Neural crest cell (in vitro differentiated cells): ENCODE measurements at regions not wholly inside any gene's neighbourhood (a gene's known extent, or its start where the extent isn't known, plus 50 kb on each side); places are given as distances from the start of the nearest gene placed in this dataset.
"Not testable (repeated sequence)": the region's sequence is repeated elsewhere in the genome, so short reads cannot be mapped to it uniquely, and the experiment has no call there.

ENCODE experiments used
- DNase-seq: peaks from one replicate; pipeline ENCODE4 v3.0.0; 2021; ENCODE audit warnings: low read depth, mixed read lengths, low spot score
- H3K27ac Mint-ChIP-seq: one replicate; pipeline ENCODE4 v1.8.0; 2021; ENCODE audit warnings: mild to moderate bottlenecking, mixed read lengths; ENCODE audit not compliant: unreplicated experiment
- H3K27me3 Mint-ChIP-seq: 2 replicates; pipeline ENCODE4 v1.8.0; 2021; ENCODE audit warnings: low read depth, mild to moderate bottlenecking, mixed read lengths
- H3K36me3 Mint-ChIP-seq: 2 replicates; pipeline ENCODE4 v1.8.0; 2021; ENCODE audit warnings: low read depth, mild to moderate bottlenecking, mixed read lengths
- H3K4me1 Mint-ChIP-seq: 2 replicates; pipeline ENCODE4 v1.8.0; 2021; ENCODE audit warnings: mixed read lengths
- H3K4me3 Mint-ChIP-seq: one replicate; pipeline ENCODE4 v1.8.0; 2021; ENCODE audit warnings: mild to moderate bottlenecking, mixed read lengths
- H3K9me3 Mint-ChIP-seq: 2 replicates; pipeline ENCODE4 v1.8.0; 2021; ENCODE audit warnings: mixed read lengths
- TF ChIP-seq, protein P1 (sequence below): fragments of 200-600 bp; sonication (generic); conservative IDR thresholded peaks from 2 replicates; pipeline ENCODE4 v1.5.0; 2021; ENCODE audit warnings: antibody characterized with exemption, mild to moderate bottlenecking

DNA sequence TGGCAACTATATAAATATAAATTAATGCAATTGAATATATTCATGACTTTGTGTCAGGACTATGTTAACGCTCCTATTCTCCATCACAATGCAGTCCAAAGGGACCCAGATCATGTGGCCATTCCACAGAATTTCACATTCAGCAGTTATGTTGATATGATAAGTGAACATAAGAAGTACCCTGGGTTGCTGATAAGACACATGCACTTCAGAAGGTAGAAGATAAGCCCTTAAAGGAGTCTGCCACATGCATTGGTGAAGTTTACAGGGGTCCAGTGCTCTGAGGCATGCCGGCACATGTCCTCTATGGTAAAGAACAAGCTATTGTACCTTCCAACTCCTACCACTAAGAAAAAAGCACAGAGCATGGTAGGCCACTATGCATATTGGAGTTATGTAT is 76.4 kb downstream of the PHAX start:
- Mint-ChIP-seq H3K27ac (no peak overlapping the region), H3K36me3 (no peaks in the 10 kb centered on the region), H3K4me1 (peaks cover 15% of the 10 kb centered on the region), H3K9me3 (no peaks in the 10 kb centered on the region), H3K4me3 (no peak overlapping the region), H3K27me3 (no peaks in the 10 kb centered on the region)
- TF ChIP-seq, protein P1, sequence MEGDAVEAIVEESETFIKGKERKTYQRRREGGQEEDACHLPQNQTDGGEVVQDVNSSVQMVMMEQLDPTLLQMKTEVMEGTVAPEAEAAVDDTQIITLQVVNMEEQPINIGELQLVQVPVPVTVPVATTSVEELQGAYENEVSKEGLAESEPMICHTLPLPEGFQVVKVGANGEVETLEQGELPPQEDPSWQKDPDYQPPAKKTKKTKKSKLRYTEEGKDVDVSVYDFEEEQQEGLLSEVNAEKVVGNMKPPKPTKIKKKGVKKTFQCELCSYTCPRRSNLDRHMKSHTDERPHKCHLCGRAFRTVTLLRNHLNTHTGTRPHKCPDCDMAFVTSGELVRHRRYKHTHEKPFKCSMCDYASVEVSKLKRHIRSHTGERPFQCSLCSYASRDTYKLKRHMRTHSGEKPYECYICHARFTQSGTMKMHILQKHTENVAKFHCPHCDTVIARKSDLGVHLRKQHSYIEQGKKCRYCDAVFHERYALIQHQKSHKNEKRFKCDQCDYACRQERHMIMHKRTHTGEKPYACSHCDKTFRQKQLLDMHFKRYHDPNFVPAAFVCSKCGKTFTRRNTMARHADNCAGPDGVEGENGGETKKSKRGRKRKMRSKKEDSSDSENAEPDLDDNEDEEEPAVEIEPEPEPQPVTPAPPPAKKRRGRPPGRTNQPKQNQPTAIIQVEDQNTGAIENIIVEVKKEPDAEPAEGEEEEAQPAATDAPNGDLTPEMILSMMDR: no peak
- DNase-seq: no peak

DNA sequence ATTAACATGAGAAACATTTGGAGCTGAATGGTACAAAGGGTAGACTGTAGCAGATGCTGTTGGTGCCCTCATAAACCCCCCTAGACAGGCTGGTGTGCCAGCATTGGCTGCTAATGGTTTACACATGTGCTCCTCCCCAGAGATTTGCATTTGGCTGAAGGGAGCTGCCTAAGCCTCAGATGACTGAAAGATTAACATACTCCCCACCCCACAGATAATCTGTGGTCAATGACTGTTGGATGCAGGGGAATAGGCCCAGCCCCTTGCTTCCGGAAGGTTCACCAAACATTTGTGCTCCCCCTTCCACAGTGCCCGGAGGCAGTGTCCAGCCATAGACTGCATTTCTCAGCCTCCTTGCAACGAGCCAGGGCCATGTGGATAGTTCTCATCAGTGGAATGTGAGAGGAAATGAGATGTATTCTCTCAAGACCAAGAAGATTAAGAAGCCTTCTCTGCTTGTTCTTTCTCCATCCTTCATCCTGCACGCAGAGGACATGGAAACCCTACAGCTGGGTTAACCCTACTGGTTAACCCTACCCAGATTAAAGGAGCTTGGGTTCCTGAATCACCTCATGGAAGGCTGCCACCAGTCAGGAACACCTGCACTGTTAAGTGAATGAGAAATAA is 79.6 kb downstream of the PHAX start:
- H3K4me1 Mint-ChIP-seq: peaks cover 15% of the 10 kb centered on the region
- H3K27me3 Mint-ChIP-seq: no peaks in the 10 kb centered on the region
- H3K36me3 Mint-ChIP-seq: no peaks in the 10 kb centered on the region
- TF ChIP-seq, protein P1: no peak
- no peak overlapping the region for H3K27ac Mint-ChIP-seq
- DNase-seq: no peak
- H3K9me3 Mint-ChIP-seq: no peaks in the 10 kb centered on the region
- H3K4me3 Mint-ChIP-seq: no peak overlapping the region

DNA sequence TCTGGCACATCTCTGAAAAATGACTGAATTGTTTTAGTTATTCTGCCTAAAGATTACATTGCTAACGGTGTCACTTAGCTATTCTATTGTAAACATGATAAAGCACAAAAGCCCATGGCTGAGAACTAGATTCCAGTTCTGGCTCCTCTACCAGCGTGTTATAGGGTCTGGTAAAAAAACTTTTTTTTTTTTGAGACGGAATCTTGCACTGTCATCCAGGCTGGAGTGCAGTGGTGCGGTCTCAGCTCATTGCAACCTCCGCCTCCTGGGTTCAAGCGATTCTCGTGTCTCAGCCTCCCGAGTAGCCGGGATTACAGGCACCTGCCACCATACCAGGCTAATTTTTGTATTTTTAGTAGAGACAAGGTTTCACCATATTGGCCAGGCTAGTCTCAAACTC is 80.6 kb downstream of the PHAX start:
- H3K4me3 Mint-ChIP-seq, H3K36me3 Mint-ChIP-seq, H3K27me3 Mint-ChIP-seq, DNase-seq, H3K27ac Mint-ChIP-seq, H3K9me3 Mint-ChIP-seq: not testable (repeated sequence)
- peaks cover 12% of the 10 kb centered on the region for H3K4me1 Mint-ChIP-seq

DNA sequence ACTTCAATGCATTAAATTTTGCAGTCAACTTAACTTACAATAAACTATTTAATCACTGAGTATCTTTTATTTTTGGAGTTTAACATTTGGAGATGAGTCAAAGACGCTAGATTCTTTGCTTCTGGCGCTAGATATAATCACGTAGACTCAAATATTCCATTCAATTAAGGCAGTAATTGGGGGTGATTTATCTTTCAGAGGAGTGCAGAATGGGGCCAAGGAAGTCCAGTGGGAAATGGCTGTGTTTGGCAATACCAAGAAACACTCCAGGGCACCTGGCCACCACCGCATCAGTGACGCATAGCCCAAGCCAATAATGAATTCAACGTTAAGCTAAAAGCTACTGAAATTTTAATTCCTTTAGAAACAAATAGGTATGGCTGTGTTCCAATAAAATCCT is 81.2 kb downstream of the PHAX start:
- H3K27ac Mint-ChIP-seq: no peak overlapping the region
- peaks cover 11% of the 10 kb centered on the region for H3K4me1 Mint-ChIP-seq
- DNase-seq: no peak
- H3K27me3 Mint-ChIP-seq: no peaks in the 10 kb centered on the region
- TF ChIP-seq, protein P1: no peak
- no peaks in the 10 kb centered on the region for H3K36me3 Mint-ChIP-seq
- no peaks in the 10 kb centered on the region for H3K9me3 Mint-ChIP-seq
- no peak overlapping the region for H3K4me3 Mint-ChIP-seq

DNA sequence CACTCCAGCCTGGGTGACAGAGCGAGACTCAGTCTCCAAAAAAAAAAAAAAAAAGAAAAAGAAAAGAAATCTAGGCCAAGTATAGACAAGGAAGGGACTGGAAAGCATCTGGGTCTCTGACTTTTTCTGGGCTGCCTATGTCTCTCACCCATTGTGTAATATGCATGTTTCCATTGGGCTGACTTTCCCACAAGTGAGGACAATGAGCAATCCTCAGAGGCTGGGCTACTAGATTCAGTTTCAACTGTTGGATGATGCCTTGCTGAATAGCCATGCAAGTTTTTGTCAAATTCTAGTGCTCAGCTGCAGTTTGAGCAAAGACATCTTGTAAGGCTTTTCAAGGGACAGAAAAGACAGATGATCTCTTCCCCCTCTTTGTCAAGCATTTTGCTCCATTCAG is 82.1 kb downstream of the PHAX start:
- H3K27ac Mint-ChIP-seq: no peak overlapping the region
- no peaks in the 10 kb centered on the region for H3K27me3 Mint-ChIP-seq
- TF ChIP-seq, protein P1: no peak
- H3K4me1 Mint-ChIP-seq: peaks cover 11% of the 10 kb centered on the region
- H3K4me3 Mint-ChIP-seq: no peak overlapping the region
- DNase-seq: no peak
- no peaks in the 10 kb centered on the region for H3K9me3 Mint-ChIP-seq
- no peaks in the 10 kb centered on the region for H3K36me3 Mint-ChIP-seq

DNA sequence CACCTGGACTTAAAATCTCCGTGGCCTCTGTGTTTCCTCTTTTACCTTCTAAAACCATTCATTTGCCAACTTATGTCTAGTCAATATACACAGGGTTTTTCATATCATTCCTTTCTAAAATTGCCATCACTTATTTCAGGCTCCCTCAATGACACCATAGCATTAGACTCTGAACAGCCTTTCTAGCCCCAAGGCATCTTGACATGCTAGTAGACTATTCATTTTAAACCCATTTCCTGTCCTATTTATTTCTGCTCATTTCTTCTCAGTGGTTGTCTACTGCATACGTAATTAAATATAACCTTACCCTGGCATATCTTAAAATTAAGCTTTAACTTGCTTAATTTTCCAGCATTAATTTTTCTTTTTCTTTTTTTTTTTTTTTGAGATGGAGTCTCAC is 83.2 kb downstream of the PHAX start:
- no peaks in the 10 kb centered on the region for H3K9me3 Mint-ChIP-seq
- peaks cover 11% of the 10 kb centered on the region for H3K4me1 Mint-ChIP-seq
- DNase-seq: no peak
- TF ChIP-seq, protein P1: no peak
- no peak overlapping the region for H3K27ac Mint-ChIP-seq
- H3K36me3 Mint-ChIP-seq: no peaks in the 10 kb centered on the region
- H3K4me3 Mint-ChIP-seq: no peak overlapping the region
- H3K27me3 Mint-ChIP-seq: no peaks in the 10 kb centered on the region

DNA sequence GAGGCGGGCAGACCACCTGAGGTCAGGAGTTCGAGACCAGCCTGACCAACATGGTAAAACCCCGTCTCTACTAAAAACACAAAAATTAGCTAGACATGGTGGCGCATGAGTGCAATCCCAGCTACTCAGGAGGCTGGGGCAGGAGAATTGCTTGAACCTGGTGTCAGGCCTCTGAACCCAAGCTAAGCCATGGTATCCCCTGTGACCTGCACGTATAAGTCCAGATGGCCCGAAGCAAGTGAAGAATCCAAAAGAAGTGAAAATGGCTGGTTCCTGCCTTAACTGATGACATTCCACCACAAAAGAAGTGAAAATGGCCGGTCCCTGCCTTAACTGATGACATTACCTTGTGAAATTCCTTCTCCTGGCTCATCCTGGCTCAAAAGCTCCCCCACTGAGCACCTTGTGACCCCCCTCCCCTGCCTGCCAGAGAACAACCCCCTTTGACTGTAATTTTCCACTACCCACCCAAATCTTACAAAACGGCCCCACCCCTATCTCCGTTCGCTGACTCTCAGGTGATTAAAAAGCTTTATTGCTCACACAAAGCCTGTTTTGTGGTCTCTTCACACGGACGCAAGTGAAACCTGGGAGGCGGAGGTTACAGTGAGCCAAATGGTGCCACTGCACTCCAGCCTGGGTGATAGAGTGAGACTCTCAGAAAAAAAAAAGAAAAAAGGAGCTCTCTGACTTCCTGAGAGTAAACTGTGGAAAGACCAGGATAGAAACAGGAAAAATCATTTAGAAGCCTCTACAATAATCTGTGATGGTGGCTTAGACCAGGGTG is 84.1 kb downstream of the PHAX start:
- not testable (repeated sequence) for H3K36me3 Mint-ChIP-seq, H3K4me1 Mint-ChIP-seq, H3K27ac Mint-ChIP-seq, DNase-seq, H3K9me3 Mint-ChIP-seq, H3K27me3 Mint-ChIP-seq, H3K4me3 Mint-ChIP-seq
